ENCODE measurements at regions not wholly inside any gene's neighbourhood (a gene's known extent, or its start where the extent isn't known, plus 50 kb on each side); places are given as distances from the start of the nearest gene placed in this dataset.

DNA sequence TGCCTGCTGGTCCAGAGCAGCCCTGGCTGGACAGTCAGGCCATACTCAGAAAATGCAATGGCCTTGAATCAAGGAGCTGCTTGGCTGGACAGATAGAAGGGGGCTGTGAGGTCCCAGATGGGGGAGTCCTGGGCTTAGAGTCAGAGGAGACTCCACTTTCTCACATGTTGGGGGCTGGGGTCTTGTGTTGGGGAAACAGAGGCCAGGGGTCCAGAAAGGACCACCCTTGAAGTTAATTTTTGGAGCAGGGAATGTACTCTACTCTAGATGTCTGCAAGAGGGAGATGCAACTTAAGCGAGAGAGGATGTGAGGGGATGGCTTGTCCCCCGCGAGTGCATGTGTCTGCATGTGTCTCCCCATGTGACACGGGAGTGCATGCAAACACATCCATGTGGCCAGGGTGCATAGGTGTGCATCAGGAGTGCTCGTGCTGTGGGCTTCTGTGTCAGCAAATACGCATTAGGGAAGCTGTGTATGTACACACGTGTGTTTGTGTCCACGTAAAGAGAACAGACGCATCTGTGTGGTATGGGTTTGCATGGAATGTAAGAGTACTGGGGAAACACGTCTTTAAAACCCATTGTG is 303.2 kb downstream of the MYCN start:
- TF ChIP-seq FOXK2 (IDR thresholded peaks at IDR 0.05), result no peak
- no peak for TF ChIP-seq L3MBTL2 (conservative IDR thresholded peaks at IDR 0.05)
- no peak for TF ChIP-seq TARDBP (IDR thresholded peaks at IDR 0.05)
- TF ChIP-seq NFRKB (IDR thresholded peaks at IDR 0.05), result no peak
- no peak for TF ChIP-seq SUZ12 (IDR thresholded peaks at IDR 0.05)
- TF ChIP-seq BHLHE40 (IDR thresholded peaks at IDR 0.05; ENCODE audit: borderline replicate concordance), result no peak
- TF ChIP-seq ELF4 (IDR thresholded peaks at IDR 0.05), result no peak
- TF ChIP-seq ARNT (IDR thresholded peaks at IDR 0.05), result no peak
- TF ChIP-seq SP1 (IDR thresholded peaks at IDR 0.05), result no peak
- no peak for TF ChIP-seq LEF1 (IDR thresholded peaks at IDR 0.05; ENCODE audit: borderline replicate concordance)
- TF ChIP-seq FOXM1 (IDR thresholded peaks at IDR 0.05; ENCODE audit: borderline replicate concordance), result no peak
- TF ChIP-seq FOXA1 (IDR thresholded peaks at IDR 0.05), result no peak
